PC-3 (cell line): ENCODE measurements at regions not wholly inside any gene's neighbourhood (a gene's known extent, or its start where the extent isn't known, plus 50 kb on each side); places are given as distances from the start of the nearest gene placed in this dataset.

ENCODE experiments used
- EZH2 ChIP-seq: fragments of 300-600 bp; sonication (generic); IDR thresholded peaks from one replicate; pipeline ENCODE4 v1.6.1; 2017; ENCODE audit warnings: antibody characterized with exemption, mild to moderate bottlenecking, low read length; ENCODE audit not compliant: unreplicated experiment
- TF ChIP-seq, protein P1 (sequence below): fragments of 300-600 bp; sonication (generic); conservative IDR thresholded peaks from 2 replicates; pipeline ENCODE4 v1.5.1; 2017; ENCODE audit warnings: antibody characterized with exemption, low read depth, mild to moderate bottlenecking, low read length

DNA sequence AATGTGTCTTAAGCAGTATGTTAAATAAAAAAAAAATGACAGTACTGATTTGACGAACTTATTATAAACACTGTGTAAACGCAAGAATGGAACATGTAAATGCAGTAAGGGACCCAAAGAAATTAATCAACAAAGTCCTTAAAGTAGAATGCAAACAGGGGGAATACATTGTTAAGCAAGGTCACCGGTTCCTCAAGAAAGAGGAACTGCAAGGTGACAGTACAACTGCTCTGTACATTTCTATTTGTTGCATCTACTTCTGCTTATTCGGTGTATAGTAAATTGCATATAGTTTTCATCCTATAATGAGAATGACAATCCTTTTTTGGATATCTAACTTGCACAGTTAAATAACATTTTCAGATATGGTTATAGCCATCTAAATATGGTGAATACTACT is 387.0 kb upstream of the SEMA3D start:
- TF ChIP-seq, protein P1, sequence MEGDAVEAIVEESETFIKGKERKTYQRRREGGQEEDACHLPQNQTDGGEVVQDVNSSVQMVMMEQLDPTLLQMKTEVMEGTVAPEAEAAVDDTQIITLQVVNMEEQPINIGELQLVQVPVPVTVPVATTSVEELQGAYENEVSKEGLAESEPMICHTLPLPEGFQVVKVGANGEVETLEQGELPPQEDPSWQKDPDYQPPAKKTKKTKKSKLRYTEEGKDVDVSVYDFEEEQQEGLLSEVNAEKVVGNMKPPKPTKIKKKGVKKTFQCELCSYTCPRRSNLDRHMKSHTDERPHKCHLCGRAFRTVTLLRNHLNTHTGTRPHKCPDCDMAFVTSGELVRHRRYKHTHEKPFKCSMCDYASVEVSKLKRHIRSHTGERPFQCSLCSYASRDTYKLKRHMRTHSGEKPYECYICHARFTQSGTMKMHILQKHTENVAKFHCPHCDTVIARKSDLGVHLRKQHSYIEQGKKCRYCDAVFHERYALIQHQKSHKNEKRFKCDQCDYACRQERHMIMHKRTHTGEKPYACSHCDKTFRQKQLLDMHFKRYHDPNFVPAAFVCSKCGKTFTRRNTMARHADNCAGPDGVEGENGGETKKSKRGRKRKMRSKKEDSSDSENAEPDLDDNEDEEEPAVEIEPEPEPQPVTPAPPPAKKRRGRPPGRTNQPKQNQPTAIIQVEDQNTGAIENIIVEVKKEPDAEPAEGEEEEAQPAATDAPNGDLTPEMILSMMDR = no peak
- no peak for TF ChIP-seq EZH2
